HG03460 (cell line): ENCODE measurements at regions not wholly inside any gene's neighbourhood (a gene's known extent, or its start where the extent isn't known, plus 50 kb on each side); places are given as distances from the start of the nearest gene placed in this dataset.

Experiments
- ATAC-seq: cut with Tn5 transposase; IDR thresholded peaks from one replicate; pipeline ENCODE4 v1.9.1; 2021; ENCODE audit not compliant: unreplicated experiment

GRCh38 chr17:33403194-33403593, 110.1 kb upstream of the ASIC2 start:
- ATAC-seq: no peak

- ATAC-seq: no peak
Measured at GRCh38 chr17:33404070-33404819, 111.2 kb upstream of the ASIC2 start.

DNA sequence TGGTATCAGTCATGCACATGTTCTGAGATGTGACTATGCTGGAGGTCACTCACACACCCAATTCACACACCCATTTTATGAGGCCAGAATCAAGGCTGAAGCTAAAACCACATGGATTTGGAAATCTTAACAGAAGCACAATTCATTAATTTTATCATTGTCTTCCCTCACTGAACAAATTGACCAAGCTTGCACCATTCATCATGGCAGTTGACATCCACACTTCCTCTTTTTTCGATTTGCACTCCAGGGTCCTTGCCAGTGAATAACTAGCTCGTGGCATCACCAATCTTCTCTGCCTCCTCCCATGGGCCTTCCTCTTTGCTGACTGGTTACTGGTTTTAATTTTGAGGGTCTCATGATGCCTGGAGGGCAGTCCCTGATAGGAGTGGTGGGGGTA, 123.0 kb upstream of the ASIC2 start:
- ATAC-seq: no peak

- no peak for ATAC-seq
Measured at GRCh38 chr17:33421933-33422332, 128.8 kb upstream of the ASIC2 start.

DNA sequence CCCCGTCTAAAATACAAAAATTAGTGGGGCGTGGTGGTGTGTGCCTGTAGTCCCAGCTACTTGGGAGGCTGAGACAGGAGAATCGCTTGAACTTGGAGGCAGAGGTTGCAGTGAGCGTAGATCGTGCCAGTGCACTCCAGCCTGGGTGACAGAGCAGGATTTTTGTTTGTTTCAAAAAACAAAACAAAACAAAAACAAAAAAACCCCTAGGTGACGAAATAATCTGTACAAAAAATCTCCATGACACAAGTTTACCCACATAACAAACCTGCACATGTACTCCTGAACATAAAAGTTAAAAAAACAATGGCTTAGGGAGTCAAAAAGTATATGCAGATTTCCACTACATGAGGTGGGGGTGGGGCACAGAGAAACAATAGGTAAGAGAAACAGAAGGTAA, 140.5 kb upstream of the ASIC2 start:
- no peak for ATAC-seq

DNA sequence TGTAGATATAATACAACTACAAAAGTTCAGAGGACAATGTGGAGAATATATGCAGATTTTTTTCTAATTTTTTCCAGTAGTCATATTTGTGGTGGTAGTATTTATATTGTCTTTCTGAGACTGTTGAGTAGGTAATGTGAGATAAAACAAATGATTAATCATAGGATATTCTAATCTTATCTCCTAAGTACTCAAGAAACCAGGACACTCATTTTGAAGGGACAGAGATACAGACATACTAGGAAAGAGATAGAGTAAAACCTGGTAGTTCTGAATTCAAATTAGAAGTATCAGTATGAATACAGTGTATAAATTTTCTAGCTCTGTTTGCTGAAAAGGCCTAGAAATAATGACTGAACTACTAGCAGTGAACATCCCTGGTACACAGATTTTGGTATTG, 141.7 kb upstream of the ASIC2 start:
- ATAC-seq: no peak

DNA sequence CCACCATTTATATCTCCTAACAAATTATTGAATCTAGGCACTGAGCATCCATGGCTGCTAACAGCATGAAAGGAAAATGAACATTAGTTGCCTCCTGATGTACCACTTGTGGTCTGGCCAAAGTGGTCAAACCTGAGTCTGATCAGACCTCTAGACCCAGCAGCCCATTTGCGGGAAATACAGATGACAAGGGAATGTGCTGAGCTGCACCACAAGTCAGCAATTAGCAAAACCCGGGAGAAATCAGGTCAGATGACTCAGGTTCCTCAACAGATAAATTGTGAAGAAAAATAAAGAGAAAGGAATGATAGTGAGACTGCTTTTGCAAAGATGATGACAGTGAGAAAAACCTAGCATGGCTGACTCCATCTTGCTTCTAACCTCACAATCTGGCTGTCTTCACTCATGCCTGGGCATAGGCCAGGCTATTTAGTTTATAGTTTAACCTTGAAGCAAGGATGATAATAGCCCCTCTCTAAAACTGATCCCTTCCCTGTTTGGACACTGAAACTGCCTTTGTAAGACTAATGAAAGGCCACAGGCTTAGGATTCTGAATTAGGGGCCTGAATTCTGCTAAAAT, 142.7 kb upstream of the ASIC2 start:
- ATAC-seq: no peak

DNA sequence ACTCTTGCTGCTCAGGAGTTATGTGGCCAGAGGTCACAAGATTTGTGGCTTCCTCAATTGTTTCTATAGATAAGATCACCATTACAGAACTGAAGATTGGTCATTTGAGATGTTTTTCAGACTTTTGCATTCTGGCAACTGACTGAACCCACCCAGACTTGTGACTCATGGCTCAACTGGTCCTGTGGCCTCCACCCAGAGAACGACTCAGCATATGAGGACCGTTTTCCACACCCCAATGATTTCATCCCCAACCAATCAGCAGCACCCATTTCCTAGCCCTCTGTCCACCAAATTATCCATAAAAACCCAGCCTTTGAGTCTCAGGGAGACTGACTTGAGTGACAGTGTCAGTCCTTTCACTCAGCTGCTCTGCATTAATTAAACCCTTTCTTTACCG, 143.2 kb upstream of the ASIC2 start:
- no peak for ATAC-seq

- no peak for ATAC-seq
Measured at GRCh38 chr17:33438139-33438538, 145.0 kb upstream of the ASIC2 start.

- ATAC-seq: no peak
Measured at GRCh38 chr17:33438578-33438977, 145.5 kb upstream of the ASIC2 start.

- no peak for ATAC-seq
Measured at GRCh38 chr17:33442320-33442719, 149.2 kb upstream of the ASIC2 start.

GRCh38 chr17:33444731-33445130, 151.6 kb upstream of the ASIC2 start:
- ATAC-seq: no peak

DNA sequence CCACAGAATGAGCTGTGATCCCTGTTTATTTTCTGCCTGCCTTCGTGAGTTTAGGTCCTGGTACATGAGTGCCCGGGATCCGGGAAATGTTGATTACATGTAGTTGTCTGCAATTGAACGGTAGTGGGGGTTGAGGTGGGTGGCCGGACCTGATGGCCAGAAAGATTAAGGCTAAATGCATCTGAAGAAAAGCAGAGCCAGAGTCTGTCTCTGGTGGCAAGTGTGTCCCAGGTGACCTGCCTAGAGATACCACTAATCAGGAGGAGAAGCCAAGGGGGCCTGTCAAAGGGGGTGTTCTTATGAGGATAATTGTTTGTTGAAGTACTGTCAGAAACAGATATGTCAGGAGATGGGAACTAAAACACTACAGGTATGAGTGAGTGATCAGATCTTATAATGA, 154.0 kb upstream of the ASIC2 start:
- ATAC-seq: no peak

GRCh38 chr17:33451221-33451620, 158.1 kb upstream of the ASIC2 start:
- no peak for ATAC-seq

GRCh38 chr17:33457477-33457876, 164.4 kb upstream of the ASIC2 start:
- no peak for ATAC-seq

GRCh38 chr17:33459078-33459940, 166.2 kb upstream of the ASIC2 start:
- ATAC-seq: no peak

- no peak for ATAC-seq
Measured at GRCh38 chr17:33460781-33461450, 167.8 kb upstream of the ASIC2 start.

DNA sequence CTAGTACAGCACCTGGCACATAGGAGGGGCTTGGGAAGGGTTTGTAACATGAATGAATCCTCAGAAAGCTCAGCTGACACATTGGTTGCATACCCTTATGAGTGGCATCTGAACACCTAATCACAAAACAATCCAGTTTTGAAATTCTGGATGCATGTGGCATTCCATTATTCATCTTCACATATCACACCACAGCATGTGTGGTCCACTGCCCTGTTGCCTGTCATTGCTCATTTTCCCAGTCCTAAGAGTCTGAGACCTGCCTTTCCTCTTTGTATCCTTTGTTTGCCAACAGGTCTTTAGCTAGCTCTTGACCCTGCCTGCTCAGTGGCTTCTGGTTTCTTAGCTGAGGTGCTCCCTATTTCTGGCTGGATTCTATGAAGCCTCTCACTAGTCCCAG, 170.8 kb upstream of the ASIC2 start:
- no peak for ATAC-seq

DNA sequence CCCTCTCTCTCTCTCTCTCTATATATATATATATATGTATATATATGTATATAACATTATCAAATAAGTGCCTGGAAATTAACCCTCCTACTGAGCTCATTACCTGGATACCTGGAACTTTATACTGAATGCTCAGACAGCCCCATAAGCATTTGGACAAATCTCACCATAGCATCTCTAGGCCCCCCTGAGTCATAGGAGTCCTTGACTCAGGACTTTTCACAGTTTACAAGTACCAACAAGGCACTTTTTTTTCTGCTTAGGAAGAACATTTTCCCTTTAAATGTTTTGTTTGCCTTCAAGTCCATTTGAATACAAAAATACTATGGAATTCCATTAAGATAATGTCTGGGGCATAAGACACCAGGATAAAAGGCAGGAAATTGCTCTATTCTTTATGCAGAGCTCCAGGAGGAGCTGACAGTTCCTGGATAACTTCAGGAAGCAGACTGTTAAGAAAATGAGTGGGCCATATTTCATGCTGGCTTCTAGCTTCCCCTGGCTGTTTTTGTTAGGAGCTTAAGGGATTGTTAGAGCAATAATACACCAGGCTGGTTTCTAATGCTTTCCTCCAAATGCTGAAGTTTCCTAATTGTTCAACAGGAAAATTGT, 171.7 kb upstream of the ASIC2 start:
- no peak for ATAC-seq

DNA sequence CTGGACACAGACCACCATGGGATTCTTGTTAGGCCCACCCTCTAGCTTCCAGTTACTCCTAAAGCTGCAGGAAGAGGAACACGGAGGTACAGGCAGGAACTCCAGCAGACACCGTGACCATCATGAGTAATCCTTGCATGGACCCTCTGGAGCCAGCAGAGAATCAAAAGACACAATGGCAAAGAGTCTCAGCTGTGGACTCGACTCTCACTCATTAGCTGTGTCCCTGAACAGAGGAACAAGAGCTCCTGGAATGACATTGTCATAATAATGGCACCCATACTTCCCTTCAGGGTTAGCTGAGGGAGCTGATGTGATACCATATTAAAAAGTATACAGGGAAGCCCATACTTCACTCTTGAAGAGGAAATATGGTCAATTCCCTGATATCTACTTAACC, 176.3 kb upstream of the ASIC2 start:
- ATAC-seq: no peak

GRCh38 chr17:33469911-33470310, 176.8 kb upstream of the ASIC2 start:
- no peak for ATAC-seq
